ENCODE measurements at regions not wholly inside any gene's neighbourhood (a gene's known extent, or its start where the extent isn't known, plus 50 kb on each side); places are given as distances from the start of the nearest gene placed in this dataset.

- TF ChIP-seq AFF4 (CRISPR knock-in tag; IDR thresholded peaks at IDR 0.05) = no peak
- TF ChIP-seq MTERF4 (CRISPR knock-in tag; IDR thresholded peaks at IDR 0.05) = no peak
- no peak for TF ChIP-seq NCOA5 (CRISPR knock-in tag; IDR thresholded peaks at IDR 0.05)
- no peak for TF ChIP-seq SMC3 (IDR thresholded peaks at IDR 0.05; ENCODE audit: low read length)
- no peak for TF ChIP-seq TBX2 (CRISPR knock-in tag; IDR thresholded peaks at IDR 0.05; ENCODE audit: borderline replicate concordance)
- TF ChIP-seq ZNF687 (CRISPR knock-in tag; IDR thresholded peaks at IDR 0.05) = no peak
- no peak for TF ChIP-seq ZNF24 (IDR thresholded peaks at IDR 0.05)
- TF ChIP-seq ZNF205 (CRISPR knock-in tag; IDR thresholded peaks at IDR 0.05) = no peak
- TF ChIP-seq ZSCAN29 (CRISPR knock-in tag; conservative IDR thresholded peaks at IDR 0.05) = no peak
- TF ChIP-seq MTA3 (CRISPR knock-in tag; IDR thresholded peaks at IDR 0.05) = no peak
- TF ChIP-seq CHCHD3 (CRISPR knock-in tag; IDR thresholded peaks at IDR 0.05) = no peak
- TF ChIP-seq ZNF280D (CRISPR knock-in tag; IDR thresholded peaks at IDR 0.05) = no peak
- no peak for TF ChIP-seq SIN3A (IDR thresholded peaks at IDR 0.05; ENCODE audit: borderline replicate concordance, low read depth, low read length)
Measured at GRCh38 chr5:26669523-26669922, 368.9 kb downstream of the CDH9 start (continued).
